ENCODE measurements at regions not wholly inside any gene's neighbourhood (a gene's known extent, or its start where the extent isn't known, plus 50 kb on each side); places are given as distances from the start of the nearest gene placed in this dataset.

GRCh38 chr20:11436113-11436905 lies 481.4 kb upstream of the BTBD3 start (continued):
- TF ChIP-seq ZBTB4 (CRISPR knock-in tag; IDR thresholded peaks at IDR 0.05) (no peak), JUNB (IDR thresholded peaks at IDR 0.05) (no peak), MYC (IDR thresholded peaks at IDR 0.05; ENCODE audit: insufficient read depth, insufficient read length, insufficient replicate concordance, low read length, severe bottlenecking) (no peak), NFXL1 (IDR thresholded peaks at IDR 0.05; ENCODE audit: borderline replicate concordance) (no peak), IRF5 (IDR thresholded peaks at IDR 0.05; ENCODE audit: borderline replicate concordance) (no peak), REST (IDR thresholded peaks at IDR 0.05; ENCODE audit: low read depth, low read length) (no peak), RUNX3 (IDR thresholded peaks at IDR 0.05; ENCODE audit: low read length) (no peak), SUZ12 (IDR thresholded peaks at IDR 0.05; ENCODE audit: unreplicated experiment) (no peak), SP1 (IDR thresholded peaks at IDR 0.05; ENCODE audit: low read depth, low read length) (no peak)

Measured in GM12878 (cell line).